ENCODE measurements at regions not wholly inside any gene's neighbourhood (a gene's known extent, or its start where the extent isn't known, plus 50 kb on each side); places are given as distances from the start of the nearest gene placed in this dataset.
"Not testable (repeated sequence)": the region's sequence is repeated elsewhere in the genome, so short reads cannot be mapped to it uniquely, and the experiment has no call there.

DNA sequence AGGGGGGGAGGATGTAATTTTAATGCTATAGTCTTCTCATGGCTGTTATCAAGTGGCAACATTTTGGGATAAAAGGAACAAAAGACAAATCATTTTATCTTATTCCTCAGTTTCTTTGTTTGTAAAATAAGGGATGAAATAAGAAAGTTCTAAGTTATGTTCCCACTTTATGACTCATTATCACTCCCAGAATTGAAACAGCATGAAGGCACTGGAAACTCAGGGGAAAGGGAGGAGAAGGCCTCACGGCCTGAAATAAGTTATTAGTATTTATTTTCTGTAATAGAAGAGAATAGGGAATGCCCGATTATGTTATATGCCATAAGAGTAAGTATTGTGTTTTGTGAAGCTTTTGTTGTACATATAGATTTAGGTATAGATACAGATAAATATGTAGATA lies 85.0 kb upstream of the NAMPT start:
- peak overlapping the region in 4 of 21 experiments; percentile 7 to 34 (median 18) for H3K27ac ChIP-seq

GRCh38 chr7:106369352-106369751 lies 84.6 kb upstream of the NAMPT start:
- Histone ChIP-seq H3K27ac (peak overlapping the region in 4 of 21 experiments; percentile 7 to 34 (median 24)), H3K4me3 (no peak overlapping the region)

More for the DNA sequence above, 85.0 kb upstream of the NAMPT start:
- H3K4me3 ChIP-seq, result no peak overlapping the region

DNA sequence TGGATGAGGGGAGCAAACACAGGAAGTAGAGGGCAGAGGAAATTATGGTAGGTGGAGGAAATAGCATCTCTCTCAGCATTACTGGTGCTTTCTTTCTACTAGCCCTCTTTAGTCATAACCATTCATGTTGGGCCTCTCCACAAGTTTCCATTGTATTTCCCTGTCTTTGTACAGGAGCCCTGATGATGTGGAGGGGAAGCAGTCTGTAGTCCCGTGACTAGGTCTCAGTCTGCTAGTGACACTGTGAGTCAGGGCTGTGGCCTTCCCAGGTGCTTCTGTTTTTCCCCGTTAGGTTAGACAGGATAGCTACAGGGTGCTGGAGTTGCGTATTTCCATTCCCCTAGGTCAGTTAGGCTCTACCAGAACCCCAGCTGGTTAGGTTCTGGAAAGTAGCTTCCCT lies 82.9 kb upstream of the NAMPT start:
- Histone ChIP-seq H3K4me3 (no peak overlapping the region), H3K27ac (peak overlapping the region in 2 of 21 experiments; percentile 13)

DNA sequence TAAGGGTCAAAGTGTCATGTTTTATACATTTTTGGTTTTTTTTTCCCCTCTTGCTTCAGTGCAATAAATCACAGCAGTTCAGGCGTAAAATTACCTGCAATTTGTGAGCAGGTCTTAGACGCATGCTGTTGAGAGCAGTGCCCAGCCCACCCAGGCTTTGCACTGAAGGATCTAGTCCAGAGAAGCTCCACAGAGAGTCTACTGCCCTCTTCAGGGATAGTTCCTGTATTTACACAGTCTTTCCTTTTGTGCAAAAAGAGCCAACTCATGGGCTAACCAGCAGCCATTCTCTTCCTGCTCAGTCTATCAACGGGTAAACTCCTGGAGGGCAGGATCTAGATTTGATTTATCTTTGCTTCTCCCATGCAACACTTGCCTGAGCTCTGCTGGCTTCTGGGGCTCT lies 82.2 kb upstream of the NAMPT start:
- H3K4me3 ChIP-seq, result no peak overlapping the region
- no peak overlapping the region for H3K27ac ChIP-seq

DNA sequence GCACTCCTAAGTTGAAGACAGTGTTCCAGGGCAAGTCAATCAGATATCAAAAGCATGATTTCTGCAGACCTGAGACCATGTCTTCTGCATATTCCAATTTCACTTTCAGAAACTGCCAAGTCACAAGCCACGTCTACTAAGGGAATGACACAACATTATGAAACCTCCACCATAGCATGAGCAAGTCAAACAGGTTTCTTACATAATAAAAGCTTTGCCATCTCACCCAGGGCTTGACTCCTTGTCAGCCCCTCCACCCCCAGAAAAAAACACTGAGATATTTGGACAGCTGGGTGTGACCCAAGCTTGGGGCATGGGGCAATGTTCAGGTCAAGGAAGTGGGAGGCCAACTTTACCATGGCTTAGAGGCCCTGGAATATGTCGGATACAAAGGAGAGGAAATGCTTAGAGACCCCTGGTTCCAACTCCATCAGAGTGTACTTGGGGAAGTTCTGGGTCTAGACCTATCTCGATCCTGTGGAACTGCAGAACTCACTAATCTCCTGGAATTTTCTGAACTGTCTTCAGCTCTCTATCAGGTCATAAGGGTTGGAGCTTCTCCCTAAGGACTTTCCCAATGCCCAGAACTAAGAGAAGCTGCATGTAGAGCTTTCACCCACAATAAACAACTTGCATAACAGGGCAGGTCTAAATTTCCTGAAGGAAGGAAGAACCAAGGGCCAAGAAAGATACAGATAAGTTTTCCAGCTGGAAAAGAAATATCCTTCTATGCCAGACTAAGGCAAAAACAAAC lies 80.6 kb upstream of the NAMPT start:
- Histone ChIP-seq H3K4me3 (no peak overlapping the region), H3K27ac (peak overlapping the region in 14 of 21 experiments; percentile 1 to 73 (median 50))

DNA sequence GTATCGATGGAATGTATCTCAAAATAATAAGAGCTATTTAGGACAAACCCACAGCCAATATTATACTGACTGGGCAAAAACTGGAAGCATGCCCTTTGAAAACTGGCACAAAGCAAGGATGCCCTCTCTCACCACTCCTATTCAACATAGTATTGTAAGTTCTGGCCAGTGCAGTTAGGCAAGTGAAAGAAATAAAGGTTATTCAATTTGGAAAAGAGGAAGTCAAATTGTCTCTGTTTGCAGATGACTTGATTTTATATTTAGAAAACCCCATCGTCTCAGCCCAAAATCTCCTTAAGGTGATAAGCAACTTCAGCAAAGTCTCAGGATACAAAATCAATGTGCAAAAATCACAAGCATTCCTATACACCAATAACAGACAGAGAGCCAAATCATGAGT lies 77.7 kb upstream of the NAMPT start:
- not testable (repeated sequence) for H3K4me3 ChIP-seq, H3K27ac ChIP-seq

- Histone ChIP-seq H3K27ac (peak overlapping the region in 6 of 21 experiments; percentile 11 to 63 (median 25)), H3K4me3 (no peak overlapping the region)
These were observed 73.4 kb upstream of the NAMPT start for GRCh38 chr7:106358103-106358663.

- no peak overlapping the region for H3K4me3 ChIP-seq
- peak overlapping the region in 5 of 21 experiments; percentile 11 to 58 (median 29) for H3K27ac ChIP-seq
These were observed 72.9 kb upstream of the NAMPT start for GRCh38 chr7:106357675-106358074.

- Histone ChIP-seq H3K27ac (no peak overlapping the region), H3K4me3 (no peak overlapping the region)
These were observed 70.0 kb upstream of the NAMPT start for GRCh38 chr7:106354822-106355221.

DNA sequence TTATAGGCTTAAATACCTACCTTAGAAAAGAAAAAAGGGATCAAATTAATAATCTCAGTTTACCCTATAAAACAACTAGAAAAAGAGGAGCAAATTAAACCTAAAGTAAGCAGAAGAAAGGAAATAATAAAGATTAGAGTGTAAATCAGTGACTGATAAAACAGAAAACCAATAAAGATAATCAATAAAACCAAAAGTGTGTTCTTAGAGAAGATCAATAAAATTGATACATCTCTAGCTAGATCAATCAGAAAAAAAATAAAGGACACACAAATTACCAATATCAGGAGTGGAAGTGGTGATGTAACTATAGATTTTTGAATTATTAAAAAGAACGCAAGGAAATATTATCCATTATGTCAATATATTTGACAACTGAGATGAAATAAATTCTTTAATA lies 69.2 kb upstream of the NAMPT start:
- no peak overlapping the region for H3K4me3 ChIP-seq
- no peak overlapping the region for H3K27ac ChIP-seq

DNA sequence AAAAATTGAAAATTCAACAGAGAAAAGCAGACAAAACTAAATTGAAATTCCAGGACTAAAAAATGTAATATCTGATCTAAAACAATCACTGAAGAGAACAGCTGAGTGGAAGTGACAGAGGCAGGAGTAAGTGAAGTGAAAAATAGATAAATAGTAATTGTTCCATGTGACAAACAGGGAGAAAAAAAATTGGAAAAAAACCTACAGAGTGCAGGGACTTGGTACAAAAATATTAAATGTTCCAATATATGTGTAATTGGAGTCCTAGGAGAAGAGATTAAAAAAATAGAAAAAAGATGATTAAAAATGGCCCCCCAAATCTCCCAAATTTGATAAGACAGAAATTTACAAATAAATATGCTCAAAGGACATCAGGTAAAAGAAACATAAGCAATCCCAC lies 63.4 kb upstream of the NAMPT start:
- Histone ChIP-seq H3K27ac (peak overlapping the region in 1 of 21 experiments; percentile 73), H3K4me3 (no peak overlapping the region)

DNA sequence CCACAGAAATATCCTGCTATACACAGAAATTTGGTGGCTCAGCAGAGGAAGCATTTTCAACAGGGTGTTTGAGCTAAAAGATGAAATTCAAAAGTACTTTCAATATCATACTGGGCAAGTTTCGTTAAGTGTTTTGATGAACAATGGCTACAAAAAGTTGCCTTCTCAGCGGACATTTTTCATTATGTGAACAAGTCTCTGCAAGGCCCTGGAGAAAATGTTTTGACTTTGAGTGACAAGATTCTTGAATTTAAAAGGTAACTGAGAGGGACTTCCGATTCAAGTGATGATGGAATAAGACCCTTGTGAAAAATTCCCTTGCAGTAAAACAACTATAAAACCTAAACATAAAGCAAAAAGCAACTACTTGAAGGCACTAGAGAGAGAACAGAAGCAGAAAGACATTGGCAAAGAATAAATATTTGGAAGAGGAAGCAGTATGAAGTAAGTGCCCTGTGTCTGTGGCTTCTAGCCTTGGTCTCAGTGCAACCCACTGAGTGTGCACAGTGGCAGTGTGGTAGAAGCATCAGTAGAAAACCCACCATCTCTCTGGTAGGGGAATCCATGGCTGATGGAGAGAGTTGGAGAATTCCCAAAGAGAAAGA lies 62.5 kb upstream of the NAMPT start:
- H3K27ac ChIP-seq, result peak overlapping the region in 17 of 21 experiments; percentile 16 to 75 (median 51)

GRCh38 chr7:106346678-106347217 lies 62.0 kb upstream of the NAMPT start:
- peak overlapping the region in 18 of 21 experiments; percentile 16 to 79 (median 60) for H3K27ac ChIP-seq

More for the DNA sequence above, 62.5 kb upstream of the NAMPT start:
- H3K4me3 ChIP-seq, result no peak overlapping the region

DNA sequence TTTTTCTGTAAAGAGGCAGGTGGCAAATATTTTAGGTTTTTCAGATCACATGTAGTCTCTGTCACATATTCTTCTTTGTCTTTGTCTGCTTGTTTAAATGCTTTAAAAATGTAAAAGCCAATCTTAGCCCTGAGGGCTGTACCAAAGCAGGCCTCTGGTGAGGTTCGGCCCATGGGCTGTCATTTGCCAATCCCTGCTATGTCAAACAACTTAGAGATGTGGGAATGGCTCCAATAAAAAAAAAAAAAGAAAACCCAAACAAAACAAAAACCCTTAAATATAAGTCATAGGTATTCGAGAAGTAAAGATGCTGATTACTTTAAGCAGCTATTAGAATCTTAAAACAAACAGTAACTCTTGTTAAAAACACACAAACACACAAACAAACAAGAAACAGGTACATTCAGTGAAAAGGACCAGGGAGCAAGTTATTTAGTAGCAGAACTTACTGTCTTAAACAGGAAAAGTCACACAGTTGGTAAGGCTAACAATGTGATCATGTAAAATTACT lies 61.4 kb upstream of the NAMPT start:
- Histone ChIP-seq H3K4me3 (no peak overlapping the region), H3K27ac (peak overlapping the region in 19 of 21 experiments; percentile 2 to 79 (median 57))

More at GRCh38 chr7:106346678-106347217, 62.0 kb upstream of the NAMPT start:
- H3K4me3 ChIP-seq, result no peak overlapping the region

DNA sequence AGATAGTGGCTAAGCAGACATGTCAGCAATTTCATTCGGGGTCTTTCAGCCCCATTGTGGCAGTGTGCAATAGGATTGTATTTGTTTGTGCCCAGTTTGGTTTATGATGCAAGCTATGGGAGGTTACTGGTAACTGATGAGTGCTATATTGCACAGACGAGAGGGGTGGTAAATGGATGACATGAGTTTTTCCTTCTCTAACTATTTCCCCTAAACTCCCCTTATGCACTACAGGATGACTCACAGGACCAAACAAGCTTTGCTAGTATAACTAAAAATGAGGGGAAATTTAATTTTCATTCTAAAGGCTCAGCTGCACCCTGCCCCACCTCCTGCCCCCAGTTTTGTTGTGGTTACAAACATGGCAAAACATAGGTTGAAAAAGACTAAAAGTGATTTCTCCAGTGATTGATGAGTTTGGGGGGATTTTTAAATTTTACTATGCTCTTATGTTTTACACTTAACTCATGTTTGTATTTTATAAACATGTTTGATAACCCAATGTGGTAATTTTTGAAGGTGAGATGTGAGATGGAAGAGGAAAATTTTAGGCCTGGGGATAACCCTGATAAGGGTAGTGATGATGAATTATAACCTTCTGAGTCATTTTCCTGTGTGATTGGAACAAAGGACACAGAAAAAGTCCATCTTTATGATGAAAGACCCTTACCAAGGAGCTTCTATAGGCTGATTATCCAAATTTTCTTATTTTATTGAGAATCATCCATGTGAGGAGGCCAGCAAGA lies 60.8 kb upstream of the NAMPT start:
- Histone ChIP-seq H3K27ac (peak overlapping the region in 18 of 21 experiments; percentile 2 to 79 (median 57)), H3K4me3 (no peak overlapping the region)

DNA sequence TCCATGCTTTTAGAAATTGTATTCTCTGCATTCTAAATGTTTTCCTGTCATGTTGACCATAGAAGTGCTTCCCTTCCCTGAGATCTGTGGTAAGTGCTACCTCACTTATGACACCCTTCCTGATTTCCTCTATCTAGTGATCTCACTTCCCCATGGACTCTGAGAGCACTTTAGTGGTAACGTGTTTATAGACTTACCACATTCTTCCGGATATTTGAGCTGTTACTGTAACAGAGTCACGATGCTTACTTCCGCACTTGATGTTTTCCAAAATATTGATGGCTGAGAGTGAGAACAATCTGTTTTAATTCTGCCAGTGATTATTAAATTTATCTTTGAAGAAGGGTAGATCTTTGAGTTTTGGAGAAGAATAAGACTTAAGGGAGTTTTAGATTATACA lies 60.1 kb upstream of the NAMPT start:
- Histone ChIP-seq H3K27ac (peak overlapping the region in 13 of 21 experiments; percentile 9 to 79 (median 55)), H3K4me3 (no peak overlapping the region)

- H3K4me3 ChIP-seq, result no peak overlapping the region
- H3K27ac ChIP-seq, result peak overlapping the region in 14 of 21 experiments; percentile 3 to 77 (median 34)
These were observed 59.4 kb upstream of the NAMPT start for GRCh38 chr7:106344211-106344610.

- not testable (repeated sequence) for H3K4me3 ChIP-seq, H3K27ac ChIP-seq
These were observed 57.3 kb upstream of the NAMPT start for GRCh38 chr7:106342049-106342448.

DNA sequence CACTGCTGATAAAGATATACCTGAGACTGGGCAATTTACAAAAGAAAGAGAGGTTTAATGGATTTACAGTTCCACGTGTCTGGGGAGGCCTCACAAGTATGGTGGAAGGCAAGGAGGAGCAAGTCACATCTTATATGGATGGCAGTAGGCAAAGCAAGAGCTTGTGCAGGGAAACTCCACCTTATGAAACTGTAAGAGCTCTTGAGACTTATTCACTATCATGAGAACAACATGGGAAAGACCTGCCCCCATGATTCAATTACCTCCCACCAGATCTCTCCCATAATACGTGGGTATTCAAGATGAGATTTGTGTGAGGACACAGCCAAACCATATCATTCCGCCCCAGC lies 55.4 kb upstream of the NAMPT start:
- H3K27ac ChIP-seq, H3K4me3 ChIP-seq: not testable (repeated sequence)
